SK-N-SH (cell line): ENCODE measurements at regions not wholly inside any gene's neighbourhood (a gene's known extent, or its start where the extent isn't known, plus 50 kb on each side); places are given as distances from the start of the nearest gene placed in this dataset.

Source experiments
- CTCF ChIA-PET: fragments of 300-600, 350-600 bp; formaldehyde crosslinking; extraction: SDS; loops from one replicate; lab custom pipeline; 2021; lab: Yijun Ruan, JAX
- POLR2A ChIA-PET: fragments of 350-600 bp; sonication (Branson Sonifier 250); formaldehyde crosslinking; extraction: SDS; loops from one replicate; lab custom pipeline; 2020; ENCODE audit warnings: antibody characterized with exemption, inconsistent platforms; lab: Yijun Ruan, JAX
- DNase-seq: peaks from one replicate; pipeline ENCODE4 v3.0.0; 2012
- H2AFZ ChIP-seq: fragments of 200-600 bp; sonication (generic); 2 replicates; pipeline ENCODE4 v1.8.1; 2016; ENCODE audit warnings: antibody characterized with exemption, mild to moderate bottlenecking, low read depth
- H3F3A ChIP-seq: fragments of 200-600 bp; sonication (generic); replicated peaks from 2 replicates; pipeline ENCODE3; 2016; ENCODE audit warnings: antibody characterized with exemption, mild to moderate bottlenecking; ENCODE audit not compliant: insufficient read depth
- H3K27ac ChIP-seq, 2 experiments: fragments of 200-500 bp in 1 of 2; fragments of 200-600 bp in 1 of 2; sonication (Bioruptor generic) in 1 of 2; sonication (generic), shearing (Covaris generic) in 1 of 2; 2 replicates each; pipeline versions ENCODE4 v1.5.1 to v1.6.1; 2014 to 2016; ENCODE audit warnings: low read depth in 2 of 2, inconsistent platforms in 1 of 2, low read length in 1 of 2, mild to moderate bottlenecking in 1 of 2, mixed read lengths in 1 of 2
- H3K27me3 ChIP-seq: fragments of 200-600 bp; sonication (generic), shearing (Covaris generic); 2 replicates; pipeline ENCODE4 v1.6.1; 2016; ENCODE audit warnings: mixed run types; ENCODE audit not compliant: insufficient read depth
- H3K36me3 ChIP-seq, 2 experiments: fragments of 200-500 bp in 1 of 2; fragments of 200-600 bp in 1 of 2; sonication (Bioruptor generic) in 1 of 2; sonication (generic) in 1 of 2; replicated peaks in 1 of 2; 2 replicates each; pipeline versions ENCODE3 to v1.5.1; 2014 to 2016; ENCODE audit warnings: low read length in 1 of 2, mild to moderate bottlenecking in 1 of 2; ENCODE audit not compliant: insufficient read depth in 2 of 2, control insufficient read depth in 1 of 2
- H3K4me1 ChIP-seq, 2 experiments: fragments of 200-500 bp in 1 of 2; fragments of 200-600 bp in 1 of 2; sonication (Bioruptor generic) in 1 of 2; sonication (generic), shearing (Covaris generic) in 1 of 2; 2 replicates each; pipeline versions ENCODE4 v1.5.1 to v1.6.1; 2014 to 2016; ENCODE audit warnings: low read depth in 1 of 2, low read length in 1 of 2, mixed run types in 1 of 2; ENCODE audit not compliant: insufficient read depth in 2 of 2, control insufficient read depth in 1 of 2
- H3K4me2 ChIP-seq: fragments of 200-600 bp; sonication (generic), shearing (Covaris generic); 2 replicates; pipeline ENCODE4 v1.6.1; 2017; ENCODE audit warnings: mixed run types
- H3K4me3 ChIP-seq, 2 experiments: fragments of 200-500 bp in 1 of 2; fragments of 200-600 bp in 1 of 2; sonication (Bioruptor generic) in 1 of 2; sonication (generic), shearing (Covaris generic) in 1 of 2; 2 replicates each; pipeline versions ENCODE4 v1.5.1 to v1.8.1; 2014 to 2016; ENCODE audit warnings: low read depth in 2 of 2, inconsistent platforms in 1 of 2, low read length in 1 of 2, mild to moderate bottlenecking in 1 of 2, mixed read lengths in 1 of 2, moderate library complexity in 1 of 2
- H3K79me2 ChIP-seq: fragments of 200-600 bp; sonication (generic); 2 replicates; pipeline ENCODE4 v1.8.1; 2017; ENCODE audit warnings: mild to moderate bottlenecking; ENCODE audit not compliant: insufficient read depth
- H3K9ac ChIP-seq: fragments of 200-600 bp; sonication (generic); 2 replicates; pipeline ENCODE4 v1.6.1; 2017; ENCODE audit warnings: mixed run types
- H3K9me2 ChIP-seq: fragments of 200-600 bp; sonication (generic); 2 replicates; pipeline ENCODE4 v1.6.1; 2017; ENCODE audit warnings: mixed run types
- H3K9me3 ChIP-seq: fragments of 200-600 bp; sonication (generic); 2 replicates; pipeline ENCODE4 v1.6.1; 2017; ENCODE audit warnings: mixed run types, mild to moderate bottlenecking, moderate library complexity
- H4K20me1 ChIP-seq: fragments of 200-600 bp; sonication (generic); 2 replicates; pipeline ENCODE4 v1.6.1; 2017; ENCODE audit warnings: mild to moderate bottlenecking, mixed run types; ENCODE audit not compliant: insufficient read depth
- ELF1 ChIP-seq: IDR thresholded peaks from 2 replicates; pipeline ENCODE4 v1.4.0; 2012
- EP300 ChIP-seq, 2 experiments: IDR thresholded peaks; 2 replicates each; pipeline versions ENCODE4 v1.4.0 to v1.6.1; 2012; ENCODE audit warnings: borderline replicate concordance in 1 of 2, low read depth in 1 of 2, low read length in 1 of 2
- FOXJ3 ChIP-seq: sonication (generic); formaldehyde crosslinking; IDR thresholded peaks from 2 replicates; pipeline ENCODE4 v1.5.1; 2020; ENCODE audit warnings: mild to moderate bottlenecking, missing genetic modification reagents
- GATA2 ChIP-seq: sonication (generic); formaldehyde crosslinking; IDR thresholded peaks from 2 replicates; pipeline ENCODE4 v1.5.0; 2020; ENCODE audit warnings: mild to moderate bottlenecking, missing genetic modification reagents
- IRF3 ChIP-seq: fragments of 150-350 bp; IDR thresholded peaks from 2 replicates; pipeline ENCODE4 v1.6.1; 2016; ENCODE audit warnings: mild to moderate bottlenecking, low read depth, low read length
- JUND ChIP-seq: IDR thresholded peaks from 2 replicates; pipeline ENCODE4 v1.4.0; 2012
- MAX ChIP-seq: IDR thresholded peaks from 2 replicates; pipeline ENCODE4 v1.4.0; 2012; ENCODE audit warnings: low read depth
- RAD21 ChIP-seq: IDR thresholded peaks from 2 replicates; pipeline ENCODE4 v1.6.1; 2012; ENCODE audit warnings: mild to moderate bottlenecking, low read length
- REST ChIP-seq: IDR thresholded peaks from 2 replicates; pipeline ENCODE4 v1.6.1; 2012; ENCODE audit warnings: mild to moderate bottlenecking, low read depth, low read length, moderate library complexity
- RFX5 ChIP-seq: IDR thresholded peaks from 2 replicates; pipeline ENCODE4 v1.6.1; 2012; ENCODE audit warnings: mild to moderate bottlenecking, improper control_type of control experiment, low read length
- SIN3A ChIP-seq: IDR thresholded peaks from 2 replicates; pipeline ENCODE4 v1.6.1; 2012; ENCODE audit warnings: low read depth, mild to moderate bottlenecking, low read length, moderate library complexity, borderline replicate concordance
- SMC3 ChIP-seq: IDR thresholded peaks from 2 replicates; pipeline ENCODE4 v1.6.1; 2012; ENCODE audit warnings: low read depth, low read length, improper control_type of control experiment
- TEAD4 ChIP-seq: IDR thresholded peaks from 2 replicates; pipeline ENCODE4 v1.4.0; 2012; ENCODE audit warnings: mild to moderate bottlenecking, borderline replicate concordance; ENCODE audit not compliant: insufficient read depth
- USF1 ChIP-seq: IDR thresholded peaks from 2 replicates; pipeline ENCODE4 v1.4.0; 2012; ENCODE audit warnings: low read depth, borderline replicate concordance
- YY1 ChIP-seq: IDR thresholded peaks from 2 replicates; pipeline ENCODE4 v1.4.0; 2012; ENCODE audit warnings: low read depth, mild to moderate bottlenecking
- ZBTB33 ChIP-seq: IDR thresholded peaks from 2 replicates; pipeline ENCODE4 v1.4.0; 2012; ENCODE audit warnings: low read depth, borderline replicate concordance
- WGBS: methylation state at CpG from one replicate; pipeline ENCODE4 v1.1.6; 2017; ENCODE audit warnings: low lambda C conversion rate; 5-methylcytosine and 5-hydroxymethylcytosine counted together

GRCh38 chr2:8137801-8138200 is 544.1 kb upstream of the ID2 start:
- POLR2A ChIA-PET: no interaction called here
- no peak overlapping the region for H3K27ac ChIP-seq
- H3K9me2 ChIP-seq: no peaks in the 10 kb centered on the region
- H3K4me1 ChIP-seq: no peaks in the 10 kb centered on the region
- H3K79me2 ChIP-seq: no peaks in the 10 kb centered on the region
- no peak overlapping the region for H3K9ac ChIP-seq
- no peak overlapping the region for H3K4me2 ChIP-seq
- WGBS: 87% methylated on average over 7 of the region's 7 CpGs
- no peak overlapping the region for H2AFZ ChIP-seq
- no peaks in the 10 kb centered on the region for H3K27me3 ChIP-seq
- no peaks in the 10 kb centered on the region for H3F3A ChIP-seq
- no peaks in the 10 kb centered on the region for H3K36me3 ChIP-seq
- H3K9me3 ChIP-seq: no peaks in the 10 kb centered on the region
- CTCF ChIA-PET: interaction anchor here (0.7 kb wide), 1 partner anchor 25 kb away, joined by 3 read pairs; no protein-coding TSS in a partner anchor
- H4K20me1 ChIP-seq: no peaks in the 10 kb centered on the region
- no peak for DNase-seq
- TF ChIP-seq YY1 (no peak), TEAD4 (no peak), EP300 (IDR thresholded peaks at IDR 0.05; ENCODE audit: borderline replicate concordance in 1 of 2, low read depth in 1 of 2, low read length in 1 of 2) (no peak), JUND (no peak)
- H3K4me3 ChIP-seq: no peak overlapping the region

GRCh38 chr2:8138525-8138922 is 543.3 kb upstream of the ID2 start:
- Histone ChIP-seq H3K36me3 (no peaks in the 10 kb centered on the region), H4K20me1 (no peaks in the 10 kb centered on the region), H3K27me3 (no peaks in the 10 kb centered on the region), H3K4me3 (no peak overlapping the region), H3K4me1 (no peaks in the 10 kb centered on the region), H2AFZ (no peak overlapping the region), H3K4me2 (no peak overlapping the region), H3K9ac (no peak overlapping the region), H3F3A (no peaks in the 10 kb centered on the region), H3K79me2 (no peaks in the 10 kb centered on the region), H3K27ac (no peak overlapping the region), H3K9me3 (no peaks in the 10 kb centered on the region), H3K9me2 (no peaks in the 10 kb centered on the region)
- POLR2A ChIA-PET: no interaction called here
- 88% methylated on average over 3 of the region's 3 CpGs for WGBS
- CTCF ChIA-PET: no interaction called here
- TF ChIP-seq GATA2: no peak
- TF ChIP-seq SMC3: no peak
- TF ChIP-seq RAD21: no peak
- TF ChIP-seq REST: no peak
- no peak for TF ChIP-seq SIN3A
- no peak for TF ChIP-seq IRF3
- no peak for TF ChIP-seq FOXJ3 (CRISPR knock-in tag)
- TF ChIP-seq ZBTB33: no peak
- no peak for TF ChIP-seq JUND
- no peak for TF ChIP-seq MAX
- TF ChIP-seq RFX5: no peak
- no peak for TF ChIP-seq USF1
- no peak for TF ChIP-seq ELF1
- no peak for TF ChIP-seq EP300 (IDR thresholded peaks at IDR 0.05; ENCODE audit: borderline replicate concordance in 1 of 2, low read depth in 1 of 2, low read length in 1 of 2)
- DNase-seq: no peak
